Lung (tissue), 11 donors: ENCODE measurements at regions not wholly inside any gene's neighbourhood (a gene's known extent, or its start where the extent isn't known, plus 50 kb on each side); places are given as distances from the start of the nearest gene placed in this dataset.

Experiments
- ATAC-seq: fragments of 200-7000 bp; cut with Tn5 transposase; one replicate; pipeline ENCODE4 v1.9.1; 2020; ENCODE audit warnings: moderate number of reproducible peaks; ENCODE audit not compliant: insufficient read depth, low FRiP score
- DNase-seq, 3 donors: peaks; one replicate each; pipeline ENCODE4 v3.0.0-alpha.2; 2013 to 2017
- H3K27ac ChIP-seq, 2 donors: one replicate each; pipeline ENCODE4 v1.5.1; 2013; ENCODE audit warnings: mild to moderate bottlenecking in 2 of 2, moderate library complexity in 2 of 2, control low read depth in 1 of 2, inconsistent platforms in 1 of 2, low read depth in 1 of 2, low read length in 1 of 2
- H3K27me3 ChIP-seq, 3 donors: one replicate each; pipeline ENCODE4 v1.5.1; 2013; ENCODE audit warnings: low read length in 2 of 3; ENCODE audit not compliant: control insufficient read depth in 3 of 3, insufficient read depth in 3 of 3
- H3K36me3 ChIP-seq, 4 donors: one replicate each; pipeline ENCODE4 v1.5.1; 2013; ENCODE audit warnings: low read length in 4 of 4, mild to moderate bottlenecking in 1 of 4, moderate library complexity in 1 of 4; ENCODE audit not compliant: control insufficient read depth in 4 of 4, insufficient read depth in 4 of 4
- H3K4me1 ChIP-seq, 5 donors: one replicate each; pipeline ENCODE4 v1.5.1; 2013; ENCODE audit warnings: low read length in 5 of 5, mild to moderate bottlenecking in 2 of 5, moderate library complexity in 1 of 5; ENCODE audit not compliant: control insufficient read depth in 5 of 5, insufficient read depth in 5 of 5
- H3K4me3 ChIP-seq: one replicate; pipeline ENCODE4 v1.5.1; 2013; ENCODE audit warnings: mild to moderate bottlenecking, control low read depth, moderate library complexity
- H3K9ac ChIP-seq, 2 donors: one replicate each; pipeline ENCODE4 v1.5.1; 2013; ENCODE audit warnings: low read length in 2 of 2, control low read depth in 1 of 2; ENCODE audit not compliant: insufficient read depth in 1 of 2
- H3K9me3 ChIP-seq, 4 donors: one replicate each; pipeline ENCODE4 v1.5.1; 2013; ENCODE audit warnings: low read length in 3 of 4, mild to moderate bottlenecking in 1 of 4, moderate library complexity in 1 of 4; ENCODE audit not compliant: control insufficient read depth in 4 of 4, insufficient read depth in 3 of 4
- CTCF ChIP-seq: IDR thresholded peaks from 2 replicates; pipeline ENCODE4 v1.5.1; 2012; ENCODE audit warnings: mild to moderate bottlenecking; ENCODE audit errors: control extremely low read depth, extremely low read depth
- WGBS, 2 donors: extraction: QIAGEN DNeasy Blood & Tissue Kit; methylation state at CpG; one replicate each; pipeline ENCODE4 v1.1.7; 2013; 5-methylcytosine and 5-hydroxymethylcytosine counted together
- donor health status: control.
- donor health status: control.
- donor health status: Bipolar disorder and iron deficiency.
- donor health status: healthy.
- donor health status: DM: yes; HTN: yes; CAD: no.

GRCh38 chr9:117903453-117903852 lies 199.2 kb downstream of the TLR4 start:
- ATAC-seq: no peak
- 93 to 96% methylated on average over 1 of the region's 1 CpG for WGBS, 2 donors
- no peak overlapping the region for H3K27ac ChIP-seq
- peaks cover 0 to 2% (median 0%) of the 10 kb centered on the region in 5 donors for H3K4me1 ChIP-seq
- no peak for DNase-seq
- H3K9ac ChIP-seq: no peak overlapping the region
- H3K36me3 ChIP-seq: no peaks in the 10 kb centered on the region
- H3K9me3 ChIP-seq: no peaks in the 10 kb centered on the region
- no peak for TF ChIP-seq CTCF
- H3K4me3 ChIP-seq: no peak overlapping the region
- no peaks in the 10 kb centered on the region for H3K27me3 ChIP-seq

- Histone ChIP-seq H3K27me3 (no peaks in the 10 kb centered on the region), H3K36me3 (no peaks in the 10 kb centered on the region), H3K27ac (no peak overlapping the region), H3K9me3 (peaks cover 0 to 4% (median 2%) of the 10 kb centered on the region in 4 donors), H3K4me1 (peaks cover 0 to 2% (median 0%) of the 10 kb centered on the region in 5 donors), H3K4me3 (no peak overlapping the region), H3K9ac (no peak overlapping the region)
- 65 to 80% methylated on average over 4 of the region's 4 CpGs for WGBS, 2 donors
- ATAC-seq (no peak), DNase-seq (no peak)
- no peak for TF ChIP-seq CTCF
Measured at GRCh38 chr9:117906763-117907162, 202.6 kb downstream of the TLR4 start.

- ATAC-seq: no peak
- Histone ChIP-seq H3K4me3 (no peak overlapping the region), H3K27ac (no peak overlapping the region), H3K9ac (no peak overlapping the region), H3K4me1 (peaks cover 0 to 2% (median 0%) of the 10 kb centered on the region in 5 donors), H3K27me3 (no peaks in the 10 kb centered on the region), H3K36me3 (no peaks in the 10 kb centered on the region), H3K9me3 (peaks cover 0 to 4% (median 2%) of the 10 kb centered on the region in 4 donors)
- DNase-seq: no peak
- no peak for TF ChIP-seq CTCF
- WGBS, 2 donors: 42 to 55% methylated on average over 1 of the region's 1 CpG
Measured at GRCh38 chr9:117907420-117907819, 203.2 kb downstream of the TLR4 start.

GRCh38 chr9:117916291-117916690 lies 212.1 kb downstream of the TLR4 start:
- no peak for DNase-seq
- no peaks in the 10 kb centered on the region for H3K9me3 ChIP-seq
- H3K9ac ChIP-seq: no peak overlapping the region
- WGBS, 2 donors: 84 to 85% methylated on average over 2 of the region's 2 CpGs
- H3K4me3 ChIP-seq: no peak overlapping the region
- no peak overlapping the region for H3K27ac ChIP-seq
- H3K27me3 ChIP-seq: no peaks in the 10 kb centered on the region
- H3K4me1 ChIP-seq: no peaks in the 10 kb centered on the region
- ATAC-seq: no peak
- TF ChIP-seq CTCF: no peak
- H3K36me3 ChIP-seq: no peaks in the 10 kb centered on the region
